IMR-90 (cell line): ENCODE measurements at regions not wholly inside any gene's neighbourhood (a gene's known extent, or its start where the extent isn't known, plus 50 kb on each side); places are given as distances from the start of the nearest gene placed in this dataset.

ENCODE experiments used
- ATAC-seq: fragments of 200-7000 bp; cut with Tn5 transposase; 2 replicates; pipeline ENCODE4 v1.9.1; 2020; ENCODE audit warnings: low read depth, mild to moderate bottlenecking, moderate library complexity
- BruUV-seq: library from RNA; stranded (reverse); fragments of 400-500 nt; replicated peaks from 2 replicates; lab custom pipeline; 2021; lab: Mats Ljungman, UMichigan
- CTCF ChIA-PET: fragments of 300-600 bp; formaldehyde crosslinking; extraction: SDS; loops from one replicate; lab custom pipeline; 2021; ENCODE audit warnings: antibody characterized with exemption; lab: Yijun Ruan, JAX
- POLR2A ChIA-PET: fragments of 300-600 bp; sonication (Branson Sonifier 250); formaldehyde crosslinking; loops from one replicate; lab custom pipeline; 2022; ENCODE audit warnings: antibody characterized with exemption; ENCODE audit not compliant: unreplicated experiment; lab: Charles Lee
- DNase-seq: peaks from one replicate; pipeline ENCODE4 v3.0.0; 2013
- H2AFZ ChIP-seq: replicated peaks from 2 replicates; pipeline ENCODE3; 2013; ENCODE audit warnings: low read length, mild to moderate bottlenecking; ENCODE audit not compliant: poor library complexity
- H2AK5ac ChIP-seq: 2 replicates; pipeline ENCODE4 v1.6.1; 2013; ENCODE audit warnings: low read depth, low read length, inconsistent platforms
- H2AK9ac ChIP-seq: replicated peaks from 2 replicates; pipeline ENCODE3; 2013; ENCODE audit warnings: mild to moderate bottlenecking, low read depth, low read length, moderate library complexity; ENCODE audit not compliant: poor library complexity
- H2BK120ac ChIP-seq: 2 replicates; pipeline ENCODE4 v1.6.1; 2013; ENCODE audit warnings: low read depth, low read length, inconsistent platforms
- H2BK15ac ChIP-seq: 3 replicates; pipeline ENCODE4 v1.6.1; 2013; ENCODE audit warnings: low read depth, low read length, inconsistent platforms
- H2BK20ac ChIP-seq: 2 replicates; pipeline ENCODE4 v1.6.1; 2013; ENCODE audit warnings: low read depth, mild to moderate bottlenecking, inconsistent platforms, low read length, moderate library complexity
- H2BK5ac ChIP-seq: 2 replicates; pipeline ENCODE4 v1.6.1; 2013; ENCODE audit warnings: mild to moderate bottlenecking, low read depth, low read length, inconsistent platforms; ENCODE audit not compliant: poor library complexity, severe bottlenecking
- H3K14ac ChIP-seq: replicated peaks from 2 replicates; pipeline ENCODE4 v1.6.1; 2013; ENCODE audit warnings: low read depth, low read length, inconsistent platforms
- H3K18ac ChIP-seq: 2 replicates; pipeline ENCODE4 v1.6.1; 2013; ENCODE audit warnings: low read depth, low read length, control low read depth
- H3K23ac ChIP-seq: 2 replicates; pipeline ENCODE4 v1.6.1; 2013; ENCODE audit warnings: low read depth, low read length, inconsistent platforms
- H3K27ac ChIP-seq: 2 replicates; pipeline ENCODE4 v1.5.1; 2013; ENCODE audit warnings: mild to moderate bottlenecking, control low read depth, low read length; ENCODE audit not compliant: insufficient read depth
- H3K27me3 ChIP-seq: 2 replicates; pipeline ENCODE4 v1.6.1; 2013; ENCODE audit warnings: low read length; ENCODE audit not compliant: control insufficient read depth, insufficient read depth
- H3K36me3 ChIP-seq: 2 replicates; pipeline ENCODE4 v1.6.1; 2013; ENCODE audit warnings: low read length, mixed read lengths; ENCODE audit not compliant: control insufficient read depth, insufficient read depth
- H3K4ac ChIP-seq: 2 replicates; pipeline ENCODE4 v1.6.1; 2013; ENCODE audit warnings: low read depth, low read length, inconsistent platforms
- H3K4me1 ChIP-seq: 2 replicates; pipeline ENCODE4 v1.6.1; 2013; ENCODE audit warnings: low read length, mixed read lengths; ENCODE audit not compliant: control insufficient read depth, insufficient read depth
- H3K4me2 ChIP-seq: 2 replicates; pipeline ENCODE4 v1.6.1; 2013; ENCODE audit warnings: low read depth, mild to moderate bottlenecking, control low read depth, low read length, moderate library complexity
- H3K4me3 ChIP-seq: 2 replicates; pipeline ENCODE4 v1.5.1; 2013; ENCODE audit warnings: low read depth, mild to moderate bottlenecking, control low read depth, low read length, moderate library complexity; ENCODE audit not compliant: insufficient read depth
- H3K56ac ChIP-seq: 2 replicates; pipeline ENCODE4 v1.6.1; 2013; ENCODE audit warnings: low read length, inconsistent platforms; ENCODE audit not compliant: insufficient read depth; ENCODE audit errors: extremely low read depth
- H3K79me1 ChIP-seq, 2 experiments: 2 replicates each; pipeline ENCODE4 v1.6.1; 2013; ENCODE audit warnings: low read length in 2 of 2, inconsistent platforms in 1 of 2, low read depth in 1 of 2
- H3K9ac ChIP-seq: 2 replicates; pipeline ENCODE4 v1.6.1; 2013; ENCODE audit warnings: low read depth, low read length, control low read depth
- H3K9me1 ChIP-seq: 2 replicates; pipeline ENCODE4 v1.6.1; 2013; ENCODE audit warnings: low read length, inconsistent platforms; ENCODE audit not compliant: insufficient read depth
- H3K9me3 ChIP-seq: 2 replicates; pipeline ENCODE4 v1.6.1; 2013; ENCODE audit warnings: low read length; ENCODE audit not compliant: control insufficient read depth, insufficient read depth
- H4K20me1 ChIP-seq: 2 replicates; pipeline ENCODE4 v1.6.1; 2013; ENCODE audit warnings: low read length, inconsistent platforms; ENCODE audit not compliant: insufficient read depth
- H4K5ac ChIP-seq: 2 replicates; pipeline ENCODE4 v1.6.1; 2013; ENCODE audit warnings: mild to moderate bottlenecking, low read depth, low read length, control low read depth
- H4K8ac ChIP-seq, 2 experiments: 2 replicates each; pipeline ENCODE4 v1.6.1; 2013; ENCODE audit warnings: low read depth in 2 of 2, low read length in 2 of 2, control low read depth in 1 of 2, inconsistent platforms in 1 of 2
- H4K91ac ChIP-seq: 2 replicates; pipeline ENCODE4 v1.6.1; 2013; ENCODE audit warnings: low read depth, low read length, inconsistent platforms; ENCODE audit not compliant: insufficient read depth
- BHLHE40 ChIP-seq: fragments of 150-350 bp; IDR thresholded peaks from 2 replicates; pipeline ENCODE4 v1.6.1; 2016; ENCODE audit warnings: mild to moderate bottlenecking, low read depth, low read length
- CEBPB ChIP-seq: IDR thresholded peaks from 2 replicates; pipeline ENCODE4 v1.6.1; 2012; ENCODE audit warnings: low read depth, low read length, improper control_type of control experiment
- FOS ChIP-seq: fragments of 150-350 bp; IDR thresholded peaks from 2 replicates; pipeline ENCODE4 v1.6.1; 2016; ENCODE audit warnings: low read depth, low read length
- MXI1 ChIP-seq: IDR thresholded peaks from 2 replicates; pipeline ENCODE4 v1.6.1; 2012; ENCODE audit warnings: low read depth, mild to moderate bottlenecking, low read length, moderate library complexity, borderline replicate concordance
- POLR2A ChIP-seq: IDR thresholded peaks from 2 replicates; pipeline ENCODE4 v1.6.1; 2012; ENCODE audit warnings: mild to moderate bottlenecking, low read depth, low read length
- RAD21 ChIP-seq: IDR thresholded peaks from 2 replicates; pipeline ENCODE4 v1.6.1; 2012; ENCODE audit warnings: low read length, improper control_type of control experiment
- RCOR1 ChIP-seq: IDR thresholded peaks from 2 replicates; pipeline ENCODE4 v1.6.1; 2012; ENCODE audit warnings: mild to moderate bottlenecking, low read length, improper control_type of control experiment; ENCODE audit not compliant: insufficient replicate concordance
- RFX5 ChIP-seq: IDR thresholded peaks from 2 replicates; pipeline ENCODE4 v1.8.0; 2012; ENCODE audit warnings: low read depth, mild to moderate bottlenecking, low read length, moderate library complexity
- dilution Hi-C: fragments of 300-500 bp; cut with HindIII; formaldehyde crosslinking; loops from one replicate; pipeline ENCODE4 v1.14.3; 2018; ENCODE audit warnings: low sequenced_read_pairs; ENCODE audit not compliant: unreplicated experiment
- in situ Hi-C: fragments of 300-500 bp; cut with MboI; formaldehyde crosslinking; loops from 3 replicates; pipeline ENCODE4 v1.14.3; 2019; ENCODE audit warnings: low sequenced_read_pairs, inconsistent platforms, mixed read lengths
- intact Hi-C: fragments of 100-400 bp; cut with micrococcal nuclease; formaldehyde crosslinking; loops from 2 replicates; pipeline ENCODE4 v1.10.0; 2022
- TF ChIP-seq, protein P1 (sequence below): fragments of 150-350 bp; IDR thresholded peaks from 2 replicates; pipeline ENCODE4 v1.6.1; 2017; ENCODE audit warnings: mild to moderate bottlenecking, antibody characterized with exemption, low read length, low read depth
- TF ChIP-seq, protein P2 (sequence below): conservative IDR thresholded peaks from 2 replicates; pipeline ENCODE4 v1.5.1; 2012; ENCODE audit warnings: mild to moderate bottlenecking, low read depth, low read length, improper control_type of control experiment
- TF ChIP-seq, protein P3 (sequence below): fragments of 150-350 bp; IDR thresholded peaks from 2 replicates; pipeline ENCODE4 v1.6.1; 2016; ENCODE audit warnings: low read depth, mild to moderate bottlenecking, low read length, moderate library complexity, borderline replicate concordance

DNA sequence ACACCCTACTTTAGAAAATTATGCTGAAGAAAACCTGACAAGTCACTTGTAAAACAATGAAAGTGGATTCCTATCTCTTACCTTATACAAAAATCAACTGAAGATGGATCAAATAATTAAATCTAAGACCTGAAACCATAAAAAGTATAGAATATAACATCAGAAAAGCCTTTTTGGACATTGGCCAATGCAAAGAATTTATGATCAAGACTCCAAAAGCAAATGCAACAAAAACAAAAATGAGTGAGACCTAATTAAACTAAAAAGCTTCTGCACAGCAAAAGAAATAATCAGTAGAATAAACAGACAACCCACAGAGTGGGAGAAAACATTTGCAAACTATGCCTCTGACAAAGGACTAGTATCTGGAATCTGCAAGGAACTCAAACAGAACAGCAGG, 303.0 kb upstream of the CDH9 start:
- Histone ChIP-seq H2BK5ac (no peak overlapping the region), H3K9me3 (no peaks in the 10 kb centered on the region), H3K9me1 (no peaks in the 10 kb centered on the region), H4K91ac (no peak overlapping the region), H3K27ac (no peak overlapping the region), H4K20me1 (no peaks in the 10 kb centered on the region), H2AFZ (no peak overlapping the region), H3K79me1 (no peaks in the 10 kb centered on the region), H3K4me3 (no peak overlapping the region), H3K9ac (no peak overlapping the region), H3K18ac (no peak overlapping the region), H2AK9ac (no peak overlapping the region), H2AK5ac (no peak overlapping the region), H3K4me2 (no peak overlapping the region), H4K8ac (no peak overlapping the region), H3K56ac (no peak overlapping the region), H2BK20ac (no peak overlapping the region), H3K14ac (no peak overlapping the region), H2BK120ac (no peak overlapping the region), H4K5ac (no peak overlapping the region), H2BK15ac (no peak overlapping the region), H3K36me3 (no peaks in the 10 kb centered on the region), H3K23ac (no peak overlapping the region), H3K27me3 (no peaks in the 10 kb centered on the region), H3K4me1 (no peaks in the 10 kb centered on the region), H3K4ac (no peak overlapping the region)
- no TSS peak for BruUV-seq
- DNase-seq = no peak
- ChIA-PET CTCF (no interaction called here), POLR2A (no interaction called here)
- ATAC-seq = no peak
- intact Hi-C loops = no loop called here
- TF ChIP-seq RFX5 (no peak), MXI1 (no peak), FOS (no peak), CEBPB (no peak), POLR2A (no peak), RAD21 (no peak), BHLHE40 (no peak), RCOR1 (no peak)
- TF ChIP-seq, protein P1, sequence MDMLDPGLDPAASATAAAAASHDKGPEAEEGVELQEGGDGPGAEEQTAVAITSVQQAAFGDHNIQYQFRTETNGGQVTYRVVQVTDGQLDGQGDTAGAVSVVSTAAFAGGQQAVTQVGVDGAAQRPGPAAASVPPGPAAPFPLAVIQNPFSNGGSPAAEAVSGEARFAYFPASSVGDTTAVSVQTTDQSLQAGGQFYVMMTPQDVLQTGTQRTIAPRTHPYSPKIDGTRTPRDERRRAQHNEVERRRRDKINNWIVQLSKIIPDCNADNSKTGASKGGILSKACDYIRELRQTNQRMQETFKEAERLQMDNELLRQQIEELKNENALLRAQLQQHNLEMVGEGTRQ = no peak
- TF ChIP-seq, protein P2, sequence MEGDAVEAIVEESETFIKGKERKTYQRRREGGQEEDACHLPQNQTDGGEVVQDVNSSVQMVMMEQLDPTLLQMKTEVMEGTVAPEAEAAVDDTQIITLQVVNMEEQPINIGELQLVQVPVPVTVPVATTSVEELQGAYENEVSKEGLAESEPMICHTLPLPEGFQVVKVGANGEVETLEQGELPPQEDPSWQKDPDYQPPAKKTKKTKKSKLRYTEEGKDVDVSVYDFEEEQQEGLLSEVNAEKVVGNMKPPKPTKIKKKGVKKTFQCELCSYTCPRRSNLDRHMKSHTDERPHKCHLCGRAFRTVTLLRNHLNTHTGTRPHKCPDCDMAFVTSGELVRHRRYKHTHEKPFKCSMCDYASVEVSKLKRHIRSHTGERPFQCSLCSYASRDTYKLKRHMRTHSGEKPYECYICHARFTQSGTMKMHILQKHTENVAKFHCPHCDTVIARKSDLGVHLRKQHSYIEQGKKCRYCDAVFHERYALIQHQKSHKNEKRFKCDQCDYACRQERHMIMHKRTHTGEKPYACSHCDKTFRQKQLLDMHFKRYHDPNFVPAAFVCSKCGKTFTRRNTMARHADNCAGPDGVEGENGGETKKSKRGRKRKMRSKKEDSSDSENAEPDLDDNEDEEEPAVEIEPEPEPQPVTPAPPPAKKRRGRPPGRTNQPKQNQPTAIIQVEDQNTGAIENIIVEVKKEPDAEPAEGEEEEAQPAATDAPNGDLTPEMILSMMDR = no peak
- TF ChIP-seq, protein P3, sequence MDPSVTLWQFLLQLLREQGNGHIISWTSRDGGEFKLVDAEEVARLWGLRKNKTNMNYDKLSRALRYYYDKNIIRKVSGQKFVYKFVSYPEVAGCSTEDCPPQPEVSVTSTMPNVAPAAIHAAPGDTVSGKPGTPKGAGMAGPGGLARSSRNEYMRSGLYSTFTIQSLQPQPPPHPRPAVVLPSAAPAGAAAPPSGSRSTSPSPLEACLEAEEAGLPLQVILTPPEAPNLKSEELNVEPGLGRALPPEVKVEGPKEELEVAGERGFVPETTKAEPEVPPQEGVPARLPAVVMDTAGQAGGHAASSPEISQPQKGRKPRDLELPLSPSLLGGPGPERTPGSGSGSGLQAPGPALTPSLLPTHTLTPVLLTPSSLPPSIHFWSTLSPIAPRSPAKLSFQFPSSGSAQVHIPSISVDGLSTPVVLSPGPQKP = no peak
- in situ Hi-C loops = no loop called here
- dilution Hi-C loops = no loop called here
